ENCODE measurements at regions not wholly inside any gene's neighbourhood (a gene's known extent, or its start where the extent isn't known, plus 50 kb on each side); places are given as distances from the start of the nearest gene placed in this dataset.

- DNase-seq: no peak
These were observed 161.4 kb upstream of the TRPC7 start for GRCh38 chr5:136526791-136527190.

GRCh38 chr5:136526021-136526420 lies 160.7 kb upstream of the TRPC7 start:
- no peak for DNase-seq

- DNase-seq: no peak
These were observed 160.3 kb upstream of the TRPC7 start for GRCh38 chr5:136525597-136525996.

- no peak for DNase-seq
These were observed 157.0 kb upstream of the TRPC7 start for GRCh38 chr5:136522217-136522956.

- DNase-seq: no peak
These were observed 156.4 kb upstream of the TRPC7 start for GRCh38 chr5:136521696-136522095.

GRCh38 chr5:136518814-136519213 lies 153.5 kb upstream of the TRPC7 start:
- DNase-seq: no peak

- DNase-seq: no peak
These were observed 152.8 kb upstream of the TRPC7 start for GRCh38 chr5:136518174-136518573.

GRCh38 chr5:136517755-136518154 lies 152.4 kb upstream of the TRPC7 start:
- DNase-seq: no peak

GRCh38 chr5:136516637-136517036 lies 151.3 kb upstream of the TRPC7 start:
- DNase-seq: no peak

- DNase-seq: no peak
These were observed 148.1 kb upstream of the TRPC7 start for GRCh38 chr5:136513430-136513829.

- DNase-seq: no peak
These were observed 145.7 kb upstream of the TRPC7 start for GRCh38 chr5:136511046-136511445.

- no peak for DNase-seq
These were observed 145.1 kb upstream of the TRPC7 start for GRCh38 chr5:136510481-136510880.

- no peak for DNase-seq
These were observed 140.8 kb upstream of the TRPC7 start for GRCh38 chr5:136506131-136506530.

- DNase-seq: no peak
These were observed 135.8 kb upstream of the TRPC7 start for GRCh38 chr5:136501133-136501532.

GRCh38 chr5:136492587-136492986 lies 127.2 kb upstream of the TRPC7 start:
- no peak for DNase-seq

GRCh38 chr5:136491806-136492205 lies 126.5 kb upstream of the TRPC7 start:
- no peak for DNase-seq

GRCh38 chr5:136484808-136485325 lies 119.5 kb upstream of the TRPC7 start:
- DNase-seq: no peak

- peak; percentile 75 for DNase-seq
These were observed 116.9 kb upstream of the TRPC7 start for GRCh38 chr5:136482206-136482605.

- no peak for DNase-seq
These were observed 109.1 kb upstream of the TRPC7 start for GRCh38 chr5:136474466-136474865.

- no peak for DNase-seq
These were observed 102.3 kb upstream of the TRPC7 start for GRCh38 chr5:136467632-136468031.

- DNase-seq: no peak
These were observed 100.7 kb upstream of the TRPC7 start for GRCh38 chr5:136466041-136466415.

- DNase-seq: no peak
These were observed 93.1 kb upstream of the TRPC7 start for GRCh38 chr5:136458481-136458880.

- peak; percentile 81 for DNase-seq
These were observed 92.2 kb upstream of the TRPC7 start for GRCh38 chr5:136457390-136458013.

GRCh38 chr5:136455409-136455808 lies 90.1 kb upstream of the TRPC7 start:
- DNase-seq: no peak
